ENCODE measurements at regions not wholly inside any gene's neighbourhood (a gene's known extent, or its start where the extent isn't known, plus 50 kb on each side); places are given as distances from the start of the nearest gene placed in this dataset.

GRCh38 chr7:136066304-136067143 is 89.4 kb upstream of the MTPN start:
- Histone ChIP-seq H3K4me1 (ENCODE audit: insufficient read depth, low read length) (no peaks in the 10 kb centered on the region; the same call in 1 of the 2 replicates), H4K5ac (ENCODE audit: insufficient read length, low read depth, low read length) (no peak overlapping the region), H3K9me3 (ENCODE audit: control insufficient read depth, low read depth, low read length) (no peaks in the 10 kb centered on the region), H3K79me1 (ENCODE audit: insufficient read depth, low read depth, low read length, poor library complexity, severe bottlenecking) (no peaks in the 10 kb centered on the region), H3K4ac (ENCODE audit: low read depth, low read length) (no peak overlapping the region), H3K4me2 (ENCODE audit: insufficient read depth, insufficient read length, low read length) (no peak overlapping the region), H4K20me1 (ENCODE audit: control insufficient read depth, insufficient read depth, insufficient read length) (no peaks in the 10 kb centered on the region), H2BK20ac (ENCODE audit: low read depth, low read length, poor library complexity, severe bottlenecking) (no peak overlapping the region), H2BK120ac (ENCODE audit: low read depth, low read length, poor library complexity, severe bottlenecking) (no peak overlapping the region), H3K79me2 (ENCODE audit: insufficient read depth, low read length) (no peaks in the 10 kb centered on the region), H3K27ac (ENCODE audit: insufficient read length, low read depth, low read length) (no peak overlapping the region), H2BK5ac (ENCODE audit: insufficient read length, low read length) (no peak overlapping the region), H3K27me3 (ENCODE audit: insufficient read depth, low read length) (no peaks in the 10 kb centered on the region), H3K23ac (ENCODE audit: insufficient read length, low read depth, low read length) (no peak overlapping the region), H2AFZ (ENCODE audit: low read length) (no peak overlapping the region), H2AK5ac (ENCODE audit: insufficient read length, low read length) (no peak overlapping the region), H3K9ac (ENCODE audit: extremely low read depth, insufficient read length, low read length) (no peak overlapping the region), H3K56ac (ENCODE audit: insufficient read length, low read depth, low read length) (no peak overlapping the region), H3K18ac (ENCODE audit: insufficient read length, low read depth, low read length) (no peak overlapping the region), H3K14ac (ENCODE audit: insufficient read depth, low read length) (no peak overlapping the region), H4K91ac (ENCODE audit: insufficient read length, low read depth, low read length) (no peak overlapping the region), H4K8ac (replicated peaks; ENCODE audit: insufficient read length, low read depth, low read length) (no peak overlapping the region), H2BK15ac (ENCODE audit: low read depth, low read length) (no peak overlapping the region), H3T11ph (ENCODE audit: low read length) (no peak overlapping the region), H2BK12ac (ENCODE audit: insufficient read length, low read depth, low read length) (no peak overlapping the region), H3K23me2 (ENCODE audit: insufficient read length, low read depth, low read length, poor library complexity, severe bottlenecking) (no peaks in the 10 kb centered on the region)
- no peak for DNase-seq
- H3K4me3 Mint-ChIP-seq, result no peak overlapping the region
- no peak overlapping the region; a peak in 1 of 7 replicates for H3K27ac Mint-ChIP-seq
- TF ChIP-seq, protein P1, sequence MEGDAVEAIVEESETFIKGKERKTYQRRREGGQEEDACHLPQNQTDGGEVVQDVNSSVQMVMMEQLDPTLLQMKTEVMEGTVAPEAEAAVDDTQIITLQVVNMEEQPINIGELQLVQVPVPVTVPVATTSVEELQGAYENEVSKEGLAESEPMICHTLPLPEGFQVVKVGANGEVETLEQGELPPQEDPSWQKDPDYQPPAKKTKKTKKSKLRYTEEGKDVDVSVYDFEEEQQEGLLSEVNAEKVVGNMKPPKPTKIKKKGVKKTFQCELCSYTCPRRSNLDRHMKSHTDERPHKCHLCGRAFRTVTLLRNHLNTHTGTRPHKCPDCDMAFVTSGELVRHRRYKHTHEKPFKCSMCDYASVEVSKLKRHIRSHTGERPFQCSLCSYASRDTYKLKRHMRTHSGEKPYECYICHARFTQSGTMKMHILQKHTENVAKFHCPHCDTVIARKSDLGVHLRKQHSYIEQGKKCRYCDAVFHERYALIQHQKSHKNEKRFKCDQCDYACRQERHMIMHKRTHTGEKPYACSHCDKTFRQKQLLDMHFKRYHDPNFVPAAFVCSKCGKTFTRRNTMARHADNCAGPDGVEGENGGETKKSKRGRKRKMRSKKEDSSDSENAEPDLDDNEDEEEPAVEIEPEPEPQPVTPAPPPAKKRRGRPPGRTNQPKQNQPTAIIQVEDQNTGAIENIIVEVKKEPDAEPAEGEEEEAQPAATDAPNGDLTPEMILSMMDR (conservative IDR thresholded peaks at IDR 0.05), result no peak
- no peaks in the 10 kb centered on the region; the same call in 1 of the 2 replicates for H3K27me3 Mint-ChIP-seq (ENCODE audit: low read depth)
- no peaks in the 10 kb centered on the region for H3K9me3 Mint-ChIP-seq
- no CpG with 5 or more reads among the region's 16 CpGs for WGBS (ENCODE audit: extremely low coverage, insufficient read length, low lambda C conversion rate)
- no peaks in the 10 kb centered on the region; a peak in 1 of 7 replicates for H3K36me3 Mint-ChIP-seq (ENCODE audit: insufficient read depth in 1 of 3, low read depth in 3 of 3)
- H3K4me1 Mint-ChIP-seq, result peaks cover 8 to 11% of the 10 kb centered on the region in 2 experiments; a peak in 3 of 4 replicates
